HG02610 (cell line): ENCODE measurements at regions not wholly inside any gene's neighbourhood (a gene's known extent, or its start where the extent isn't known, plus 50 kb on each side); places are given as distances from the start of the nearest gene placed in this dataset.

ENCODE experiments used
- ATAC-seq: cut with Tn5 transposase; IDR thresholded peaks from one replicate; pipeline ENCODE4 v1.9.1; 2021; ENCODE audit warnings: mild to moderate bottlenecking, moderate library complexity; ENCODE audit not compliant: unreplicated experiment

GRCh38 chr2:129738799-129739198, 240.7 kb upstream of the RAB6C start:
- no peak for ATAC-seq

GRCh38 chr2:129740504-129740903, 239.0 kb upstream of the RAB6C start:
- no peak for ATAC-seq

- ATAC-seq = no peak
These were observed 238.3 kb upstream of the RAB6C start for GRCh38 chr2:129741165-129741564.

GRCh38 chr2:129741623-129742022, 237.8 kb upstream of the RAB6C start:
- ATAC-seq = no peak

GRCh38 chr2:129742415-129743180, 236.9 kb upstream of the RAB6C start:
- no peak for ATAC-seq

GRCh38 chr2:129744141-129744540, 235.3 kb upstream of the RAB6C start:
- no peak for ATAC-seq

GRCh38 chr2:129744649-129745048, 234.8 kb upstream of the RAB6C start:
- no peak for ATAC-seq

GRCh38 chr2:129747500-129748125, 231.9 kb upstream of the RAB6C start:
- ATAC-seq = no peak

- no peak for ATAC-seq
These were observed 231.2 kb upstream of the RAB6C start for GRCh38 chr2:129748250-129748649.

- ATAC-seq = no peak
These were observed 230.8 kb upstream of the RAB6C start for GRCh38 chr2:129748653-129749052.

GRCh38 chr2:129751409-129751808, 228.1 kb upstream of the RAB6C start:
- ATAC-seq = no peak

- no peak for ATAC-seq
These were observed 227.3 kb upstream of the RAB6C start for GRCh38 chr2:129752176-129752575.

- ATAC-seq = no peak
These were observed 226.8 kb upstream of the RAB6C start for GRCh38 chr2:129752686-129753085.

- no peak for ATAC-seq
These were observed 226.2 kb upstream of the RAB6C start for GRCh38 chr2:129753261-129753660.

GRCh38 chr2:129754421-129754820, 225.0 kb upstream of the RAB6C start:
- no peak for ATAC-seq

GRCh38 chr2:129754831-129755230, 224.6 kb upstream of the RAB6C start:
- ATAC-seq = no peak

GRCh38 chr2:129755786-129756185, 223.7 kb upstream of the RAB6C start:
- ATAC-seq = no peak

GRCh38 chr2:129756276-129756675, 223.2 kb upstream of the RAB6C start:
- no peak for ATAC-seq

GRCh38 chr2:129757366-129757914, 222.0 kb upstream of the RAB6C start:
- no peak for ATAC-seq

- ATAC-seq = no peak
These were observed 221.3 kb upstream of the RAB6C start for GRCh38 chr2:129757915-129758783.

GRCh38 chr2:129758784-129759471, 220.5 kb upstream of the RAB6C start:
- no peak for ATAC-seq
